ENCODE measurements at regions not wholly inside any gene's neighbourhood (a gene's known extent, or its start where the extent isn't known, plus 50 kb on each side); places are given as distances from the start of the nearest gene placed in this dataset.

DNA sequence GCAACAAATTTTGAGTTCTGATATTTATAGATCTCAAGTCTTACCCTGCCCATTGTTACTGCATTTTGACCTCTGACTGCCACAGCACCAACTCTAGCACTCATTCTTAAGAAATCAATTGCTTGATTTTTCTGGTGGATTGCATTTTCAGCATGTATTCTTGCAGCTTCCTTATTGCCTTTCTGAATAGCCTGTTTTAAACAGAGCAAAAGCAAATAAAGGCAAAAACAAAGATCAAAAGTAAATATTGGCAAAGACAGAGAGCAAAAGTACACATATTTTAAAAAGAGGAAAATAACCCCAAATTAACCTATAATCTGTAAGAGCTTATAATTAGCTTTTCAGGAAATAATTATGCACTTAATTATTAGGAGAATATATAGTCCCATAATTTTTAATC, 129.4 kb upstream of the TENT5D start:
- H3K4me1 Mint-ChIP-seq (ENCODE audit: low read depth) = no peaks in the 10 kb centered on the region
- H3K9me3 Mint-ChIP-seq = peaks cover 12% of the 10 kb centered on the region
- DNase-seq = no peak
- no peak overlapping the region for H3K4me3 Mint-ChIP-seq
- no peak overlapping the region for H3K27ac Mint-ChIP-seq
- H3K27me3 Mint-ChIP-seq (ENCODE audit: insufficient read depth) = peaks cover 1% of the 10 kb centered on the region; the same call in 1 of the 2 replicates
- TF ChIP-seq, protein P1, sequence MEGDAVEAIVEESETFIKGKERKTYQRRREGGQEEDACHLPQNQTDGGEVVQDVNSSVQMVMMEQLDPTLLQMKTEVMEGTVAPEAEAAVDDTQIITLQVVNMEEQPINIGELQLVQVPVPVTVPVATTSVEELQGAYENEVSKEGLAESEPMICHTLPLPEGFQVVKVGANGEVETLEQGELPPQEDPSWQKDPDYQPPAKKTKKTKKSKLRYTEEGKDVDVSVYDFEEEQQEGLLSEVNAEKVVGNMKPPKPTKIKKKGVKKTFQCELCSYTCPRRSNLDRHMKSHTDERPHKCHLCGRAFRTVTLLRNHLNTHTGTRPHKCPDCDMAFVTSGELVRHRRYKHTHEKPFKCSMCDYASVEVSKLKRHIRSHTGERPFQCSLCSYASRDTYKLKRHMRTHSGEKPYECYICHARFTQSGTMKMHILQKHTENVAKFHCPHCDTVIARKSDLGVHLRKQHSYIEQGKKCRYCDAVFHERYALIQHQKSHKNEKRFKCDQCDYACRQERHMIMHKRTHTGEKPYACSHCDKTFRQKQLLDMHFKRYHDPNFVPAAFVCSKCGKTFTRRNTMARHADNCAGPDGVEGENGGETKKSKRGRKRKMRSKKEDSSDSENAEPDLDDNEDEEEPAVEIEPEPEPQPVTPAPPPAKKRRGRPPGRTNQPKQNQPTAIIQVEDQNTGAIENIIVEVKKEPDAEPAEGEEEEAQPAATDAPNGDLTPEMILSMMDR (IDR thresholded peaks at IDR 0.05) = no peak
- no peaks in the 10 kb centered on the region for H3K36me3 Mint-ChIP-seq (ENCODE audit: low read depth)

DNA sequence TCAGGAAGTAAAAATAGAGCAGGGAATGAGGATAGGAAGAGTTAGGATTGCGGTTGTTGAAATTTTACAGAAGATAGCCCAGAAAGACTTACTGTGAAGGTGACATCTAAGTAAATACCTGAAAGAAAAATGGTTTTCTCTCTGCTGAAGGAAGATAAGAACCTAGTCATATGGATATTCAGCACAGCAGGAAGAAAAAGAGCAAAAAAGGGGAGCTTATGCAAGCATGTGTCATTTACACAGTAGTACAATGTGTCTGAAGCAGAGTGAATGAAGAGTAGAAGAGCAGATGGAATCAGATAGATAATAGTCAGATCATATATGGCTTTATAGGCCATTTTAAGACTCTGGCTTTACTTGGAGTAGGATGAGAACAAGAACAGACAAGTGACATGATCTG, 126.9 kb upstream of the TENT5D start:
- Mint-ChIP-seq H3K36me3 (ENCODE audit: low read depth) (no peaks in the 10 kb centered on the region), H3K27me3 (ENCODE audit: insufficient read depth) (peaks cover 1% of the 10 kb centered on the region; the same call in 1 of the 2 replicates), H3K4me3 (no peak overlapping the region), H3K9me3 (peaks cover 20% of the 10 kb centered on the region), H3K27ac (no peak overlapping the region), H3K4me1 (ENCODE audit: low read depth) (no peaks in the 10 kb centered on the region)
- no peak for DNase-seq
- TF ChIP-seq, protein P1 (IDR thresholded peaks at IDR 0.05) = no peak

DNA sequence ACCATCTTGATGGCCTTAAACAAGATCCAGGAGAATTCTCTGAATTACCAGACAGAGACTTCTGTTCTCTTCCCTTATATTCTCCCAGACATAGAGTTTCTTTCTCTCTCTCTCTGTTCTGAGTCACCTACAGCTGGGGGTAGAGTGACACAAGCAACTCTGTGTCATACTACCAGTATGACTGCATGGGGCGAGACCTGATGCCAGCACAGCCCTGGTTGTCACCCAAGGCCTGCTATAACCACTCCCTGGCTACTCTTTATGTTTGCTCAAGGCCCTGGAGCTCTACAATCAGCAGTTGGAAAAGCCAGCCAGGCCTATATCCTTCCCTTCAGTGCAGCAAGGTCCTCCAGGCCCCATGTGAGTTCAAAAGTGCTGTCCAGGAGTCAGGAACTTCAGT, 114.2 kb upstream of the TENT5D start:
- H3K9me3 Mint-ChIP-seq = peaks cover 5% of the 10 kb centered on the region; the same call in 1 of the 2 replicates
- no peak overlapping the region for H3K27ac Mint-ChIP-seq
- TF ChIP-seq, protein P1 (IDR thresholded peaks at IDR 0.05) = no peak
- H3K4me3 Mint-ChIP-seq = no peak overlapping the region
- DNase-seq = no peak
- H3K4me1 Mint-ChIP-seq (ENCODE audit: low read depth) = no peaks in the 10 kb centered on the region
- no peaks in the 10 kb centered on the region; the same call in 1 of the 2 replicates for H3K27me3 Mint-ChIP-seq (ENCODE audit: insufficient read depth)
- no peaks in the 10 kb centered on the region for H3K36me3 Mint-ChIP-seq (ENCODE audit: low read depth)

DNA sequence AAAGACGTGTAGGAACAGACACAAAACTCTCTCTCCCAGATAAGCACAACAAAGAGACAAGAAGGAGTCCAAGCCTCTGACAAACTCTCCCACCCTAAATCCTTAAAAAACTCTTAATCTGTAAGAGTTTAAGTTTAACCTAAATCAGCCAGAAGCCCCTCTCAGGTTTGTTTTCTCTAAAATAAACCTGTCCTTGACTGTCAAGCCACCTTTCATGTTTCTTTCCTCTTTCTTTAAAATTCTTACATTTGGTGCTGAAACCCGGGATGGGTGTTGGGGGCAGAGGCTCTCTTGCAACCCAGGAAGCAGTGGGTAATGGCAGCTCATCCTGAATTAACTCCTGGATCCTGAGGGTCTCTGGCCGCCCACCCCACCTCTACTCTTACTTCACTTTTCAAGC, 107.8 kb upstream of the TENT5D start:
- Mint-ChIP-seq H3K4me1 (ENCODE audit: low read depth) (no peaks in the 10 kb centered on the region), H3K9me3 (peaks cover 4% of the 10 kb centered on the region; the same call in 1 of the 2 replicates), H3K27me3 (ENCODE audit: insufficient read depth) (no peaks in the 10 kb centered on the region; the same call in 1 of the 2 replicates), H3K36me3 (ENCODE audit: low read depth) (no peaks in the 10 kb centered on the region), H3K4me3 (no peak overlapping the region), H3K27ac (no peak overlapping the region)
- DNase-seq = no peak
- TF ChIP-seq, protein P1 (IDR thresholded peaks at IDR 0.05) = no peak

DNA sequence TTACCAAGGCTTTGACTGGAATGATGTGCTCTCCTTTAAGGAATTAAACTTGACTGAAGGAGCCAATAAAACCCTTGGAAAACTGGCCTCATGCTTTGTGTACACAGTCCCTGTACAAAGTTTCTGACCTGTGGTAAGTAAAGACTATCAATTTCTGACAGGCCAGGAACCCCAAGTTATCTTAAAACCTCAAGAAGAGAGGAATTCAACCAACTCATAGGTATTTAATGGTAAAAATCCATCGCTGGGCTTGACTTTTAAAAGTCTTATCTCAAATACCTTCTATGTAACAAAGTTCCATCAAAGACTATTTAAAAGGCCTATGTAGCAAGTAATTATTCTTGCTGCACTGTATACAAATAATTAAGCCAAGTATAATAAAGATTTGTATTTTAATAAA, 103.7 kb upstream of the TENT5D start:
- Mint-ChIP-seq H3K4me1 (ENCODE audit: low read depth) (no peaks in the 10 kb centered on the region), H3K9me3 (peaks cover 8% of the 10 kb centered on the region; the same call in 1 of the 2 replicates), H3K36me3 (ENCODE audit: low read depth) (no peaks in the 10 kb centered on the region), H3K27ac (no peak overlapping the region), H3K27me3 (ENCODE audit: insufficient read depth) (no peaks in the 10 kb centered on the region; the same call in 1 of the 2 replicates), H3K4me3 (no peak overlapping the region)
- TF ChIP-seq, protein P1 (IDR thresholded peaks at IDR 0.05) = no peak
- no peak for DNase-seq

DNA sequence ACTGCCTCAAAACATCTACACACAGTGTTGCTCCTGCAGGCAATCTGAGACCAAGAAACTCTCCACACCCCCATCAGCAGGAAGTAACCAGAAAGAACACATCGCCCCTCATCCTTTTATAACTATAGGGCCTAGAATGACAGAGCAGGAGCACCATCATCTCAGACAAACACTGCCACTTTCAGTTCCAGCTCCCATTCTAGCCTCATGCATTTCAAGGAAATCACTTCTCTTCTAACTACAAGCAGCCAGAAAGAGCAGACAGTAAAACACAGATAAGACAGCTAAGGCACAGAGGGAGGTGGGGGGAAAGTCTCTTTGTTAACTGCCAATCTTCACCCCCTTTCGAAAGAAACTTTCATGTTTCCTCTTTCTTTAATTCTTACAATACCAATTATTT, 102.6 kb upstream of the TENT5D start:
- H3K4me3 Mint-ChIP-seq = no peak overlapping the region
- H3K27ac Mint-ChIP-seq = no peak overlapping the region
- no peak for DNase-seq
- TF ChIP-seq, protein P1 (IDR thresholded peaks at IDR 0.05) = no peak
- no peaks in the 10 kb centered on the region for H3K36me3 Mint-ChIP-seq (ENCODE audit: low read depth)
- H3K4me1 Mint-ChIP-seq (ENCODE audit: low read depth) = no peaks in the 10 kb centered on the region
- H3K27me3 Mint-ChIP-seq (ENCODE audit: insufficient read depth) = no peaks in the 10 kb centered on the region; the same call in 1 of the 2 replicates
- peaks cover 8% of the 10 kb centered on the region; the same call in 1 of the 2 replicates for H3K9me3 Mint-ChIP-seq

Measured in HFFc6 (cell line).